ENCODE measurements at regions not wholly inside any gene's neighbourhood (a gene's known extent, or its start where the extent isn't known, plus 50 kb on each side); places are given as distances from the start of the nearest gene placed in this dataset.

GRCh38 chr11:90744169-90744568 lies 521.3 kb upstream of the CHORDC1 start:
- no peak overlapping the region for H3K56ac ChIP-seq (ENCODE audit: extremely low read depth, insufficient read depth, low read length)
- no peaks in the 10 kb centered on the region for H3K27me3 ChIP-seq (ENCODE audit: control insufficient read depth, insufficient read depth, low read length)
- ChIA-PET CTCF (no interaction called here), POLR2A (ENCODE audit: unreplicated experiment) (no interaction called here)
- H3K23ac ChIP-seq (ENCODE audit: low read depth, low read length) = no peak overlapping the region
- no peak overlapping the region for H3K4ac ChIP-seq (ENCODE audit: low read depth, low read length)
- WGBS, 2 experiments (ENCODE audit: extremely low coverage in 2 of 2, insufficient read length in 1 of 2) = no CpG with 5 or more reads among the region's 1 CpG
- no peaks in the 10 kb centered on the region for H3K9me1 ChIP-seq (ENCODE audit: insufficient read depth, low read length)
- no peak overlapping the region for H3K27ac ChIP-seq (ENCODE audit: insufficient read depth, low read length)
- BruUV-seq (replicated peaks) = no TSS peak
- H2AK9ac ChIP-seq (replicated peaks; ENCODE audit: low read depth, low read length, poor library complexity) = no peak overlapping the region
- in situ Hi-C loops (cut with MboI; ENCODE audit: low sequenced_read_pairs) (no loop called here), dilution Hi-C loops (cut with HindIII; ENCODE audit: low sequenced_read_pairs, unreplicated experiment) (no loop called here), intact Hi-C loops (cut with micrococcal nuclease) (no loop called here)
- H3K9me3 ChIP-seq (ENCODE audit: control insufficient read depth, insufficient read depth, low read length) = peaks cover 10% of the 10 kb centered on the region
- no peaks in the 10 kb centered on the region for H3K36me3 ChIP-seq (ENCODE audit: control insufficient read depth, insufficient read depth, low read length)
- H3K79me1 ChIP-seq (ENCODE audit: low read depth in 1 of 2, low read length in 2 of 2) = no peaks in the 10 kb centered on the region
- no peak overlapping the region for H4K8ac ChIP-seq (ENCODE audit: low read depth in 2 of 2, low read length in 2 of 2)
- H2BK20ac ChIP-seq (ENCODE audit: low read depth, low read length) = no peak overlapping the region
- H2AFZ ChIP-seq (replicated peaks; ENCODE audit: low read length, poor library complexity) = no peak overlapping the region
- no peak overlapping the region for H2BK15ac ChIP-seq (ENCODE audit: low read depth, low read length)
- H3K9ac ChIP-seq (ENCODE audit: low read depth, low read length) = no peak overlapping the region
- no peak overlapping the region for H3K4me2 ChIP-seq (ENCODE audit: low read depth, low read length)
- no peak overlapping the region for H2AK5ac ChIP-seq (ENCODE audit: low read depth, low read length)
- no peak overlapping the region for H3K18ac ChIP-seq (ENCODE audit: low read depth, low read length)
- H4K91ac ChIP-seq (ENCODE audit: insufficient read depth, low read depth, low read length) = no peak overlapping the region
- H2BK120ac ChIP-seq (ENCODE audit: low read depth, low read length) = no peak overlapping the region
- H3K4me1 ChIP-seq (ENCODE audit: control insufficient read depth, insufficient read depth, low read length) = no peaks in the 10 kb centered on the region
- H4K20me1 ChIP-seq (ENCODE audit: insufficient read depth, low read length) = no peaks in the 10 kb centered on the region
- no peak overlapping the region for H3K4me3 ChIP-seq (ENCODE audit: insufficient read depth, low read depth, low read length)
- DNase-seq (no peak), ATAC-seq (ENCODE audit: low read depth) (no peak)
- H4K5ac ChIP-seq (ENCODE audit: low read depth, low read length) = no peak overlapping the region
- no peak for TF ChIP-seq CEBPB (IDR thresholded peaks at IDR 0.05; ENCODE audit: low read depth, low read length)
- no peak for TF ChIP-seq USF2 (IDR thresholded peaks at IDR 0.05; ENCODE audit: low read depth, low read length)
- no peak for TF ChIP-seq RCOR1 (IDR thresholded peaks at IDR 0.05; ENCODE audit: insufficient replicate concordance, low read length)
- TF ChIP-seq POLR2A (IDR thresholded peaks at IDR 0.05; ENCODE audit: low read depth, low read length) = no peak
- TF ChIP-seq FOS (IDR thresholded peaks at IDR 0.05; ENCODE audit: low read depth, low read length) = no peak
- no peak for TF ChIP-seq CHD1 (IDR thresholded peaks at IDR 0.05; ENCODE audit: low read depth, low read length)
- TF ChIP-seq RFX5 (IDR thresholded peaks at IDR 0.05; ENCODE audit: low read depth, low read length) = no peak
- TF ChIP-seq MXI1 (IDR thresholded peaks at IDR 0.05; ENCODE audit: borderline replicate concordance, low read depth, low read length) = no peak
- no peak for TF ChIP-seq MAFK (IDR thresholded peaks at IDR 0.05; ENCODE audit: low read depth, low read length)
- TF ChIP-seq ELK1 (IDR thresholded peaks at IDR 0.05; ENCODE audit: borderline replicate concordance, low read depth, low read length) = no peak
- H3K14ac ChIP-seq (replicated peaks; ENCODE audit: low read depth, low read length) = no peak overlapping the region
- H2BK5ac ChIP-seq (ENCODE audit: low read depth, low read length, poor library complexity, severe bottlenecking) = no peak overlapping the region

All from IMR-90 (cell line).